GM23248 (cell line): ENCODE measurements at regions not wholly inside any gene's neighbourhood (a gene's known extent, or its start where the extent isn't known, plus 50 kb on each side); places are given as distances from the start of the nearest gene placed in this dataset.
A peak's percentile ranks its signal among the peaks of the same experiment; 100 is the strongest.

Experiments used
- DNase-seq: peaks from one replicate; pipeline ENCODE4 v3.0.0-alpha.2; 2015
- H2AFZ ChIP-seq: fragments of 200-600 bp; sonication (generic); 2 replicates; pipeline ENCODE4 v1.6.1; 2016; ENCODE audit warnings: antibody characterized with exemption
- H3F3A ChIP-seq: fragments of 200-600 bp; sonication (generic); 2 replicates; pipeline ENCODE4 v1.6.1; 2016; ENCODE audit warnings: mild to moderate bottlenecking, antibody characterized with exemption, mixed run types; ENCODE audit not compliant: insufficient read depth
- H3K27ac ChIP-seq: fragments of 200-600 bp; sonication (generic); 2 replicates; pipeline ENCODE4 v1.5.1; 2016; ENCODE audit warnings: mild to moderate bottlenecking
- H3K27me3 ChIP-seq: fragments of 200-600 bp; sonication (generic); replicated peaks from 2 replicates; pipeline ENCODE4 v1.6.1; 2016; ENCODE audit warnings: mild to moderate bottlenecking; ENCODE audit not compliant: insufficient read depth
- H3K36me3 ChIP-seq: fragments of 200-600 bp; sonication (generic); 2 replicates; pipeline ENCODE4 v1.6.1; 2016; ENCODE audit warnings: low read depth, mild to moderate bottlenecking
- H3K4me1 ChIP-seq: fragments of 200-600 bp; sonication (generic); 2 replicates; pipeline ENCODE4 v1.6.1; 2016; ENCODE audit warnings: mild to moderate bottlenecking; ENCODE audit not compliant: insufficient read depth
- H3K4me2 ChIP-seq: fragments of 200-600 bp; sonication (generic); one replicate; pipeline ENCODE4 v1.6.1; 2016; ENCODE audit warnings: mild to moderate bottlenecking; ENCODE audit not compliant: unreplicated experiment
- H3K4me3 ChIP-seq: fragments of 200-600 bp; sonication (generic); 2 replicates; pipeline ENCODE4 v1.5.1; 2016; ENCODE audit warnings: mild to moderate bottlenecking
- H3K79me2 ChIP-seq: fragments of 200-600 bp; sonication (generic); 2 replicates; pipeline ENCODE4 v1.6.1; 2016; ENCODE audit warnings: mild to moderate bottlenecking; ENCODE audit not compliant: insufficient read depth
- H3K9ac ChIP-seq: fragments of 200-600 bp; sonication (generic); 2 replicates; pipeline ENCODE4 v1.6.1; 2016; ENCODE audit warnings: mild to moderate bottlenecking
- H3K9me2 ChIP-seq: fragments of 200-600 bp; sonication (generic); 2 replicates; pipeline ENCODE4 v1.6.1; 2016; ENCODE audit warnings: mixed run types, mild to moderate bottlenecking, moderate library complexity; ENCODE audit not compliant: insufficient read depth
- H3K9me3 ChIP-seq: fragments of 200-600 bp; sonication (generic); one replicate; pipeline ENCODE4 v1.6.1; 2017; ENCODE audit warnings: low read depth
- H4K20me1 ChIP-seq: fragments of 200-600 bp; sonication (generic); 2 replicates; pipeline ENCODE4 v1.6.0; 2016; ENCODE audit not compliant: insufficient read depth
- EZH2 ChIP-seq: fragments of 200-600 bp; sonication (generic); IDR thresholded peaks from 2 replicates; pipeline ENCODE4 v1.6.1; 2018; ENCODE audit warnings: antibody characterized with exemption, mild to moderate bottlenecking; ENCODE audit not compliant: insufficient read depth, poor library complexity, severe bottlenecking
- EZH2phosphoT487 ChIP-seq: fragments of 200-600 bp; sonication (generic); IDR thresholded peaks from 2 replicates; pipeline ENCODE4 v1.6.1; 2018; ENCODE audit warnings: antibody characterized with exemption, moderate library complexity, mild to moderate bottlenecking, low read depth; ENCODE audit not compliant: insufficient read depth
- WGBS, 2 experiments: methylation state at CpG; one replicate each; pipeline ENCODE4 v1.1.6; 2015 to 2017; ENCODE audit warnings: low lambda C conversion rate in 2 of 2, low coverage in 1 of 2; ENCODE audit errors: missing lambda C conversion rate in 2 of 2; 5-methylcytosine and 5-hydroxymethylcytosine counted together
- in situ Hi-C: fragments of 300-500 bp; cut with MboI; formaldehyde crosslinking; loops from 2 replicates; pipeline ENCODE4 v1.15.0; 2020

DNA sequence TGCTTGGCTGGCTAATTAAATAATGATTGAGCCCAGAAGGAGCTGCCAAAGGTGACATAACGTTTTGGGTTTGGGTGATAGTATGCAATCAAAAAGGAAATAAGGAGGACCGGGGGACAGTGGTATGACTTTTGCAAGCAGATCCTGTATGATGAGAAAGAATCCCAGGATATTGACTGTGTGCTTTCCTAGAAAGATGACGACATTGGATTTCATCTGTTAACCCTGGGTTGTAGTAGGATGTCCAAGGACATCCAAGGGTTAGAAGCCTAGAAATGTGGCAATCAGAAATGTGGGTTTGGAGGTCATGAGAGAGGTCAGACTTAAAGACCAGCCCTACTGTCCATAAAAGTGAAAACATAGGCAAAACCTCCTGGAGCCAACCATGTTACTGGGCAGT, 50.3 kb upstream of the HMHB1 start:
- Histone ChIP-seq H2AFZ (no peak overlapping the region), H3K4me1 (peaks cover 30% of the 10 kb centered on the region), H3K79me2 (no peaks in the 10 kb centered on the region), H3K9me3 (no peaks in the 10 kb centered on the region), H3K27ac (no peak overlapping the region), H3K36me3 (no peaks in the 10 kb centered on the region), H4K20me1 (no peaks in the 10 kb centered on the region), H3K27me3 (no peaks in the 10 kb centered on the region), H3K9me2 (no peaks in the 10 kb centered on the region), H3K4me2 (no peak overlapping the region), H3K9ac (no peak overlapping the region), H3F3A (peaks cover 23% of the 10 kb centered on the region; the same call in 1 of the 2 replicates), H3K4me3 (no peak overlapping the region)
- in situ Hi-C loops, result no loop called here
- no peak for DNase-seq
- WGBS, 2 experiments, result 34 to 43% methylated on average over 3 of the region's 3 CpGs
- TF ChIP-seq EZH2 (no peak), EZH2phosphoT487 (no peak)

DNA sequence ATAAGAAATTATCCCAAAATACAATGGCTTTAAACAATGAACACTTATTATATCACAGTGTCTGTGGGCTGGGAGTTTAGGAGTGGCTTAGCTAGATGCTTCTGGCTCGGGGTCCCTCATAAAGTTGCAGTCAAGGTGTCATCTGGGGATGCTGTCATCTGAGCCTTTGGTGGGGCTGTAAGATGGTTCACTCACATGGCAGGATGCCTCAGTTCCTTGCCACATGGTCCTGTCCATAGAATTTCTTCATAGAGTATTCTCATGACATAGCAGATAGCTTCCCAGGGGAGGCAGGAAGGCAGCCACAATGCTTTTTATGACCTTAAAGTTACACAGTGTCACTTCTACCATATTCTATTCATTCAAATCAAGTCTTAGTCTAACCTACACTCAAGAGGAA, 51.2 kb upstream of the HMHB1 start:
- H3K27me3 ChIP-seq, result no peaks in the 10 kb centered on the region
- no peak overlapping the region for H3K27ac ChIP-seq
- no peak overlapping the region for H3K4me2 ChIP-seq
- peaks cover 23% of the 10 kb centered on the region; the same call in 1 of the 2 replicates for H3F3A ChIP-seq
- H3K9me3 ChIP-seq, result no peaks in the 10 kb centered on the region
- no peak overlapping the region for H3K9ac ChIP-seq
- DNase-seq, result no peak
- H3K4me3 ChIP-seq, result no peak overlapping the region
- WGBS, 2 experiments, result 100% methylated on average over 1 of the region's 1 CpG
- no peaks in the 10 kb centered on the region for H3K79me2 ChIP-seq
- no peaks in the 10 kb centered on the region for H3K9me2 ChIP-seq
- no peaks in the 10 kb centered on the region for H4K20me1 ChIP-seq
- H2AFZ ChIP-seq, result no peak overlapping the region
- peaks cover 30% of the 10 kb centered on the region for H3K4me1 ChIP-seq
- no peak for TF ChIP-seq EZH2
- TF ChIP-seq EZH2phosphoT487, result no peak
- no peaks in the 10 kb centered on the region for H3K36me3 ChIP-seq
- in situ Hi-C loops, result no loop called here

- no peak overlapping the region for H2AFZ ChIP-seq
- H3K27me3 ChIP-seq, result no peaks in the 10 kb centered on the region
- H3K27ac ChIP-seq, result no peak overlapping the region
- no peak for TF ChIP-seq EZH2phosphoT487
- no peak for TF ChIP-seq EZH2
- H4K20me1 ChIP-seq, result no peaks in the 10 kb centered on the region
- no peaks in the 10 kb centered on the region for H3K9me3 ChIP-seq
- no peaks in the 10 kb centered on the region for H3K9me2 ChIP-seq
- no peaks in the 10 kb centered on the region for H3K79me2 ChIP-seq
- DNase-seq, result no peak
- peaks cover 30% of the 10 kb centered on the region for H3K4me1 ChIP-seq
- H3K4me3 ChIP-seq, result no peak overlapping the region
- H3K9ac ChIP-seq, result no peak overlapping the region
- no peak overlapping the region for H3K4me2 ChIP-seq
- H3F3A ChIP-seq, result peaks cover 23% of the 10 kb centered on the region; the same call in 1 of the 2 replicates
- in situ Hi-C loops, result no loop called here
- H3K36me3 ChIP-seq, result no peaks in the 10 kb centered on the region
- WGBS, 2 experiments, result 96 to 100% methylated on average over 1 of the region's 1 CpG
Measured at GRCh38 chr5:143760131-143760505, 51.8 kb upstream of the HMHB1 start.

DNA sequence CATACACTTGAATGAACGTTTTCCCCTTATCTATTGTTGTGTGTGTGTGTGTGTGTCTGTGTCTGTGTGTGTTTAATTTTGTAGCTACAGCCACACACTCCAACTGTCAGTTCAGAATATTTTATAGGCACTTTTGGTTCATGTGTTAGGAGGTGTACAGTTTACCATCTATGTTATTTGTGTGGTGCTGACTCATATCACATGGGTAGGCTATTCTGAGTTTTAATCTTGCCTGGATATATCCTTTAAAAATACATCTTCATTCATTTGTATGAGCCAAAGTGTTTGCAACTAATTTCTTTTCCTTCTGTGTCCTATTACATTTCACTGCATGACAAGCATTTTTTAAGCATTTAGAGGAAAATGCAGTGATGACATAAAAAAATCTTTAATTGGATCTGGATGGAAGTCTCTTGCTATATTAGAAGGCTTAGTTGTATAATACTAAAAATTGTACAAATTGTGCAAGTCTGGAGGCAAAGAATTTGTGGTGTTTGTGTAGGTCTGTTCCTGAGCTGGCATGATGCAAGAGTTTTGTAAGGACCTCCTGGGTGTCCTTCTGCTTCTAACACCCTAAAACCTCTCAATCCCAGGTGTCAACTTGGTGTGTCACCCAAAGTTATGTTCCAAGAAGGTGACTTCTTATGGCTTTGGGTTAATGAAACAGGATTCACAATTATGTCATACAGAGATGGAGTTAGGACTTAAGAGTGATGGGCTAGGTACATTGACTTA, 52.4 kb upstream of the HMHB1 start:
- in situ Hi-C loops, result no loop called here
- Histone ChIP-seq H3K27ac (peak overlapping the region; percentile 45), H2AFZ (peak overlapping the region; percentile 7; the same call in 1 of the 2 replicates), H3K27me3 (no peaks in the 10 kb centered on the region), H3K79me2 (no peaks in the 10 kb centered on the region), H3K4me2 (peak overlapping the region; percentile 42), H3F3A (peaks cover 23% of the 10 kb centered on the region; the same call in 1 of the 2 replicates), H4K20me1 (no peaks in the 10 kb centered on the region), H3K9me2 (no peaks in the 10 kb centered on the region), H3K9ac (0 out of 2 replicates have a peak overlapping the region, but pooled peaks have one; percentile 8), H3K9me3 (no peaks in the 10 kb centered on the region), H3K36me3 (no peaks in the 10 kb centered on the region), H3K4me1 (peaks cover 30% of the 10 kb centered on the region), H3K4me3 (no peak overlapping the region; the same call in 1 of the 2 replicates)
- WGBS, 2 experiments, result 0 to 14% methylated on average over 1 of the region's 1 CpG
- DNase-seq, result peak; percentile 37
- TF ChIP-seq EZH2phosphoT487 (no peak), EZH2 (no peak)
